ENCODE measurements at regions not wholly inside any gene's neighbourhood (a gene's known extent, or its start where the extent isn't known, plus 50 kb on each side); places are given as distances from the start of the nearest gene placed in this dataset.
"Not testable (repeated sequence)": the region's sequence is repeated elsewhere in the genome, so short reads cannot be mapped to it uniquely, and the experiment has no call there.

DNA sequence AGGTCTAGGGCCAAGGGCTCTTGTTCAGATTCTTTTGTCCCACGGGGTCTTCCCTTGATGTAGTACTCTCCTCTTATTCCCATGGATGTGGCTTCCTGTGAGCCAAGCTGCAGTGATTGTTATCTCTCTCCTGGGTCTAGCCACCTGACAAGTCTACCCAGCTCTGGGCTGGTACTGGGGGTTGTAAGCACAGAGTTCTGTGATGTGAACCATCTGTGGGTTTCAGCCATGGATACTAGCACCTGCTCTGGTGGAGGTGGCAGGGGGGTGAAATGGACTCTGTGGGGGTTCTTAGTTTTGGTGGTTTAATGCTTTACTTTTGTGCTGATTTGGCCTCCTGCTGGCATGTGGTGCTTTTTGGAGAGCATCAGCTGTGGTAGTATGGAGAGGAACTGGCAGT is 350.8 kb downstream of the DNAJB9 start:
- Histone ChIP-seq H3K9me3 (ENCODE audit: control insufficient read depth, insufficient read depth, low read length) (no peaks in the 10 kb centered on the region), H3K4me1 (ENCODE audit: control insufficient read depth, low read length) (no peaks in the 10 kb centered on the region), H4K20me1 (ENCODE audit: control insufficient read depth, insufficient read depth, low read depth, low read length) (no peaks in the 10 kb centered on the region), H3K4me3 (ENCODE audit: low read length) (no peak overlapping the region), H3F3A (ENCODE audit: control insufficient read depth, insufficient read depth) (no peaks in the 10 kb centered on the region), H3K4me2 (ENCODE audit: low read length) (no peak overlapping the region), H3K36me3 (ENCODE audit: control insufficient read depth, low read length) (no peaks in the 10 kb centered on the region), H3K79me2 (ENCODE audit: control insufficient read depth, low read length) (no peaks in the 10 kb centered on the region), H3K9me2 (replicated peaks; ENCODE audit: control insufficient read depth, low read length) (no peaks in the 10 kb centered on the region), H3K27ac (ENCODE audit: low read depth, low read length) (no peak overlapping the region), H3K27me3 (ENCODE audit: control insufficient read depth, low read length) (no peaks in the 10 kb centered on the region)
- TF ChIP-seq EZH2phosphoT487 (IDR thresholded peaks at IDR 0.05; ENCODE audit: borderline replicate concordance, low read length), result no peak
- TF ChIP-seq, protein P1, sequence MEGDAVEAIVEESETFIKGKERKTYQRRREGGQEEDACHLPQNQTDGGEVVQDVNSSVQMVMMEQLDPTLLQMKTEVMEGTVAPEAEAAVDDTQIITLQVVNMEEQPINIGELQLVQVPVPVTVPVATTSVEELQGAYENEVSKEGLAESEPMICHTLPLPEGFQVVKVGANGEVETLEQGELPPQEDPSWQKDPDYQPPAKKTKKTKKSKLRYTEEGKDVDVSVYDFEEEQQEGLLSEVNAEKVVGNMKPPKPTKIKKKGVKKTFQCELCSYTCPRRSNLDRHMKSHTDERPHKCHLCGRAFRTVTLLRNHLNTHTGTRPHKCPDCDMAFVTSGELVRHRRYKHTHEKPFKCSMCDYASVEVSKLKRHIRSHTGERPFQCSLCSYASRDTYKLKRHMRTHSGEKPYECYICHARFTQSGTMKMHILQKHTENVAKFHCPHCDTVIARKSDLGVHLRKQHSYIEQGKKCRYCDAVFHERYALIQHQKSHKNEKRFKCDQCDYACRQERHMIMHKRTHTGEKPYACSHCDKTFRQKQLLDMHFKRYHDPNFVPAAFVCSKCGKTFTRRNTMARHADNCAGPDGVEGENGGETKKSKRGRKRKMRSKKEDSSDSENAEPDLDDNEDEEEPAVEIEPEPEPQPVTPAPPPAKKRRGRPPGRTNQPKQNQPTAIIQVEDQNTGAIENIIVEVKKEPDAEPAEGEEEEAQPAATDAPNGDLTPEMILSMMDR (IDR thresholded peaks at IDR 0.05; ENCODE audit: low read depth, low read length, poor library complexity, severe bottlenecking), result no peak

DNA sequence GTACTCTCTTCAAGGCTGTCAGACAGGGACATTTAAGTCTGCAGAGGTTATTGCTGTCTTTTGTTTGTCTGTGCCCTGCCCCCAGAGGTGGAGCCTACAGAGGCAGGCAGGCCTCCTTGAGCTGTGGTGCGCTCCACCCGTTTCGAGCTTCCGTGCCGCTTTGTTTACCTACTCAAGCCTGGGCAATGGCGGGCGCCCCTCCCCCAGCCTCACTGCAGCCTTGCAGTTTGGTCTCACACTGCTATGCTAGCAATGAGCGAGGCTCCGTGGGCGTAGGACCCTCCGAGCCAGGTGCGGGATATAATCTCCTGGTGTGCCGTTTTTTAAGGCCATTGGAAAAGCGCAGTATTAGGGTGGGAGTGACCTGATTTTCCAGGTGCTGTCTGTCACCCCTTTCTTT is 373.4 kb downstream of the DNAJB9 start:
- H3F3A ChIP-seq (ENCODE audit: control insufficient read depth, insufficient read depth); H3K9me2 ChIP-seq (replicated peaks; ENCODE audit: control insufficient read depth, low read length); H4K20me1 ChIP-seq (ENCODE audit: control insufficient read depth, insufficient read depth, low read depth, low read length); H3K36me3 ChIP-seq (ENCODE audit: control insufficient read depth, low read length); H3K4me2 ChIP-seq (ENCODE audit: low read length); H3K4me3 ChIP-seq (ENCODE audit: low read length); H3K27ac ChIP-seq (ENCODE audit: low read depth, low read length); H3K79me2 ChIP-seq (ENCODE audit: control insufficient read depth, low read length); H3K9me3 ChIP-seq (ENCODE audit: control insufficient read depth, insufficient read depth, low read length); H3K4me1 ChIP-seq (ENCODE audit: control insufficient read depth, low read length); H3K27me3 ChIP-seq (ENCODE audit: control insufficient read depth, low read length): not testable (repeated sequence)

DNA sequence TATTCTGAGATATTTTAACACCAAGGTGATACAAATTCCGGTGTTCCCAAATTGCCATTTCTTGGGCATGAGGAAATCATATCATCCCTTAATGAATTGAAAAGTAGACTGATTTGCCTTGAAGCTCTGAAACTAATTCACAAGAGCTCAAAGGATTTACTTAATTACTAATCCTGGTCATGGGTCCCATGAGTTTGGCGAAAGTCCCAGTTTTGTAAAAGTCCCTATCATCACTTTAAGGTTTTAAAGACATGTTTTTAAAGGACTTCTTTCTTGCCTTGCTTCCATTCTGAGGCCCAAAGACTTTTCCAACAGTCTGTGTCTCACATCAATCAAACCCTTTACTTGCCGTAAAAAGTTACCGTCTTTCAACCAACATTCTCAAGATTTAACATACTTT is 377.9 kb downstream of the DNAJB9 start:
- H3F3A ChIP-seq (ENCODE audit: control insufficient read depth, insufficient read depth), result no peaks in the 10 kb centered on the region
- H3K4me1 ChIP-seq (ENCODE audit: control insufficient read depth, low read length), result no peaks in the 10 kb centered on the region
- no peak for TF ChIP-seq EZH2phosphoT487 (IDR thresholded peaks at IDR 0.05; ENCODE audit: borderline replicate concordance, low read length)
- TF ChIP-seq, protein P1 (IDR thresholded peaks at IDR 0.05; ENCODE audit: low read depth, low read length, poor library complexity, severe bottlenecking), result no peak
- no peaks in the 10 kb centered on the region for H3K9me2 ChIP-seq (replicated peaks; ENCODE audit: control insufficient read depth, low read length)
- H3K27me3 ChIP-seq (ENCODE audit: control insufficient read depth, low read length), result no peaks in the 10 kb centered on the region
- H3K27ac ChIP-seq (ENCODE audit: low read depth, low read length), result no peak overlapping the region
- no peak overlapping the region for H3K4me3 ChIP-seq (ENCODE audit: low read length)
- no peaks in the 10 kb centered on the region for H3K9me3 ChIP-seq (ENCODE audit: control insufficient read depth, insufficient read depth, low read length)
- H3K79me2 ChIP-seq (ENCODE audit: control insufficient read depth, low read length), result no peaks in the 10 kb centered on the region
- no peaks in the 10 kb centered on the region for H3K36me3 ChIP-seq (ENCODE audit: control insufficient read depth, low read length)
- H3K4me2 ChIP-seq (ENCODE audit: low read length), result no peak overlapping the region
- no peaks in the 10 kb centered on the region for H4K20me1 ChIP-seq (ENCODE audit: control insufficient read depth, insufficient read depth, low read depth, low read length)

DNA sequence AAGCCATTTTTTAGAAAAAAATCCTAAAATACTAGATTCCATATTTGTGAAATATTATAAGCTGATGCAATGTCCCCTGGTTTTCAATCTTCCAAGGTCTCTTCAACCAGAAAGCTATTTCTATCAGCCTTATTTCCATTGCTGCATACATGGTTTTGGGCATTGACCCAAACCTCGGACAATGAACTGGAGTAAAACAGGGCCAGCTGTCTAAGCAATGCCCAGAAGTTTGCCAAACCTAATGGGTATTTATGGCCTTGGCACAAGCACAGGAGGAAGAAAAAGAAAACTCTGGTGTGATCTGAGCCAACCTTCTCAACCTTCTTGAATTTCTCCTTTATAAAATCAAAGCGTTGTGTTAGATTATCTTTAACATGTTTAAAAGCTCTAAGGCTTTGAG is 402.3 kb downstream of the DNAJB9 start:
- Histone ChIP-seq H3K4me3 (ENCODE audit: low read length) (no peak overlapping the region), H3K27ac (ENCODE audit: low read depth, low read length) (no peak overlapping the region), H3K9me2 (replicated peaks; ENCODE audit: control insufficient read depth, low read length) (no peaks in the 10 kb centered on the region), H3K4me1 (ENCODE audit: control insufficient read depth, low read length) (no peaks in the 10 kb centered on the region), H3K9me3 (ENCODE audit: control insufficient read depth, insufficient read depth, low read length) (no peaks in the 10 kb centered on the region), H3K79me2 (ENCODE audit: control insufficient read depth, low read length) (no peaks in the 10 kb centered on the region), H3F3A (ENCODE audit: control insufficient read depth, insufficient read depth) (no peaks in the 10 kb centered on the region), H4K20me1 (ENCODE audit: control insufficient read depth, insufficient read depth, low read depth, low read length) (no peaks in the 10 kb centered on the region), H3K27me3 (ENCODE audit: control insufficient read depth, low read length) (no peaks in the 10 kb centered on the region), H3K4me2 (ENCODE audit: low read length) (no peak overlapping the region), H3K36me3 (ENCODE audit: control insufficient read depth, low read length) (no peaks in the 10 kb centered on the region)
- TF ChIP-seq, protein P1 (IDR thresholded peaks at IDR 0.05; ENCODE audit: low read depth, low read length, poor library complexity, severe bottlenecking), result no peak
- no peak for TF ChIP-seq EZH2phosphoT487 (IDR thresholded peaks at IDR 0.05; ENCODE audit: borderline replicate concordance, low read length)
